ENCODE measurements at regions not wholly inside any gene's neighbourhood (a gene's known extent, or its start where the extent isn't known, plus 50 kb on each side); places are given as distances from the start of the nearest gene placed in this dataset.
"Not testable (repeated sequence)": the region's sequence is repeated elsewhere in the genome, so short reads cannot be mapped to it uniquely, and the experiment has no call there.

GRCh38 chr14:35184891-35185290, 62.5 kb downstream of the PRORP start:
- not testable (repeated sequence) for TF ChIP-seq CTCF (IDR thresholded peaks at IDR 0.05; ENCODE audit: low read length); EZH2 (optimal IDR thresholded peaks at IDR 0.05; ENCODE audit: low read depth, low read length); EZH2phosphoT487 (IDR thresholded peaks at IDR 0.05; ENCODE audit: low read length)

Measured in MM.1S (cell line).